Endothelial cell (in vitro differentiated cells): ENCODE measurements at regions not wholly inside any gene's neighbourhood (a gene's known extent, or its start where the extent isn't known, plus 50 kb on each side); places are given as distances from the start of the nearest gene placed in this dataset.
"Not testable (repeated sequence)": the region's sequence is repeated elsewhere in the genome, so short reads cannot be mapped to it uniquely, and the experiment has no call there.

Experiments
- DNase-seq: peaks from one replicate; pipeline ENCODE4 v3.0.0; 2021; ENCODE audit warnings: low spot score
- H3K27ac Mint-ChIP-seq: one replicate; pipeline ENCODE4 v1.8.0; 2021; ENCODE audit warnings: mixed read lengths, inconsistent platforms; ENCODE audit not compliant: unreplicated experiment
- H3K27me3 Mint-ChIP-seq: one replicate; pipeline ENCODE4 v1.8.0; 2021; ENCODE audit warnings: mild to moderate bottlenecking, moderate library complexity, mixed read lengths, inconsistent platforms; ENCODE audit not compliant: unreplicated experiment
- H3K36me3 Mint-ChIP-seq: one replicate; pipeline ENCODE4 v1.8.0; 2021; ENCODE audit warnings: mild to moderate bottlenecking, low read depth, mixed read lengths, inconsistent platforms; ENCODE audit not compliant: unreplicated experiment
- H3K4me1 Mint-ChIP-seq: one replicate; pipeline ENCODE4 v1.8.0; 2021; ENCODE audit warnings: mild to moderate bottlenecking, mixed read lengths, inconsistent platforms; ENCODE audit not compliant: unreplicated experiment
- H3K4me3 Mint-ChIP-seq: one replicate; pipeline ENCODE4 v1.8.0; 2021; ENCODE audit warnings: mild to moderate bottlenecking, mixed read lengths, inconsistent platforms; ENCODE audit not compliant: unreplicated experiment
- H3K9me3 Mint-ChIP-seq: one replicate; pipeline ENCODE4 v1.8.0; 2021; ENCODE audit warnings: mixed read lengths, inconsistent platforms; ENCODE audit not compliant: unreplicated experiment
- TF ChIP-seq, protein P1 (sequence below): fragments of 200-600 bp; sonication (generic); IDR thresholded peaks from one replicate; pipeline ENCODE4 v1.5.0; 2021; ENCODE audit warnings: antibody characterized with exemption; ENCODE audit not compliant: unreplicated experiment

DNA sequence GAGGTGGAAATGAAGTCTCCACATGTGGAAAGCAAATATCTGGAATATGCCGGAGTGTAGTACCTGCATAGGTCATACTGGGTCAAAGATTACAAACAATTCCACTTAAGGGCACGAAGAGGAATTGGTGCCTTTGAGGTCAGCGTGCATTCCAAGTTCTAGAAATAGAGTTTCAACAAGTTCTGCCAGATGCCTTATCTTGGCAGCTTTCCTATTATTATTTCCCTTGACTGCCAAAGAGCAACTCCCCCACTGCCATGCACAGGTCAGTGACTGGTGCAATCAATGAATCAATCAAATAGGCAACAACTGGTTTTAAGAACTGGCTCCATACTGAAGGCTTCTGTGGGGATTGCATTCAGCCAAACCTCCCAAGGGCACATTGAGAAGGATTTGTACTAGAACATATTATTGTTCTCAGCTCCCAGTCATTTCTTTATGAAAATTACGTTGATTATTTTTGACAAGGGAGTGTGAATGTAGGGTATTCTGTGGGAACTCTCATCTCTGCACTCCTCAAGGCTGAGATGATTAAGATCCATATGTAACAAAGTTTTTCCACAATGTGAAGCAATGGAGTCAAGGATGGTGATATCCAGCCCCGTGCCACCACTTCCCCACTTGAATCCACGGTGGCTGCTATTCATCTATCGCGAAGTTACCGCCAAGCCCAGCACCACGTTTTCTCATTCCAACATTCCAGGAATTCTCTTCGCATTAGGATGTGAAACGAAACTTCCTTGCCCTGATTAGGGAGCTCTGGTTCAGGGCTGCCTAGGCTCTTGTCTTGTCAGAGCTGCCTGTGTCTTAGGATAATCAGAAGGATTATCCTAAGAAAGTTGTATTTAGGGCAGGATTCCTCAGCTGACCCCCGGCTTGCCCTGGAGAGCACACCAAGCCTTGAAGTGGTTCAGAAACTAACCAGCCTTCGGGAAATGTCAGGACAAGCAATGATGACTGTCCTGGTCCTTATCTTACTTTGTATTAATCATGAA is 115.1 kb upstream of the PCED1B start:
- Mint-ChIP-seq H3K4me1 (no peaks in the 10 kb centered on the region), H3K27ac (no peak overlapping the region), H3K27me3 (peaks cover 4% of the 10 kb centered on the region), H3K36me3 (no peaks in the 10 kb centered on the region), H3K9me3 (no peaks in the 10 kb centered on the region), H3K4me3 (no peak overlapping the region)
- TF ChIP-seq, protein P1, sequence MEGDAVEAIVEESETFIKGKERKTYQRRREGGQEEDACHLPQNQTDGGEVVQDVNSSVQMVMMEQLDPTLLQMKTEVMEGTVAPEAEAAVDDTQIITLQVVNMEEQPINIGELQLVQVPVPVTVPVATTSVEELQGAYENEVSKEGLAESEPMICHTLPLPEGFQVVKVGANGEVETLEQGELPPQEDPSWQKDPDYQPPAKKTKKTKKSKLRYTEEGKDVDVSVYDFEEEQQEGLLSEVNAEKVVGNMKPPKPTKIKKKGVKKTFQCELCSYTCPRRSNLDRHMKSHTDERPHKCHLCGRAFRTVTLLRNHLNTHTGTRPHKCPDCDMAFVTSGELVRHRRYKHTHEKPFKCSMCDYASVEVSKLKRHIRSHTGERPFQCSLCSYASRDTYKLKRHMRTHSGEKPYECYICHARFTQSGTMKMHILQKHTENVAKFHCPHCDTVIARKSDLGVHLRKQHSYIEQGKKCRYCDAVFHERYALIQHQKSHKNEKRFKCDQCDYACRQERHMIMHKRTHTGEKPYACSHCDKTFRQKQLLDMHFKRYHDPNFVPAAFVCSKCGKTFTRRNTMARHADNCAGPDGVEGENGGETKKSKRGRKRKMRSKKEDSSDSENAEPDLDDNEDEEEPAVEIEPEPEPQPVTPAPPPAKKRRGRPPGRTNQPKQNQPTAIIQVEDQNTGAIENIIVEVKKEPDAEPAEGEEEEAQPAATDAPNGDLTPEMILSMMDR: no peak
- DNase-seq: no peak

DNA sequence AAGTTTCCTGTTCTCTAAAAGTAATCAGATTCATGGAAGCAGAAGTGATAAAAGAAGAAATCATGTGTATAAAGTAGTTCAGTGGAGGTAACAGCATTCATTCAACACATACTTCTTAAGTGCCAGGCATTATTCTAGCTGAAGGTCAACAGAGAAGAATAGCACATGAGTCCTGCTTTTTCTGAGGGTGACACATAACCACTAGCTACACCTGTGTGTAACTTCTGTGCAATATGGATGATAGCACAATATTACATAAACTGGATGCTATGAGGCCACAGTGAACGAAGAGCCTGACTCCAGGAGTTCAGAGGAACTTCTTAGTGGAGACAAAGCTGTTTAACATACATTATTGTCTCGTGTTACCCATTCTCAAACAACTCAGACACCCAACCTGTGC is 114.3 kb upstream of the PCED1B start:
- DNase-seq: no peak
- Mint-ChIP-seq H3K27me3 (peaks cover 4% of the 10 kb centered on the region), H3K4me1 (no peaks in the 10 kb centered on the region), H3K9me3 (no peaks in the 10 kb centered on the region), H3K4me3 (no peak overlapping the region), H3K27ac (no peak overlapping the region), H3K36me3 (no peaks in the 10 kb centered on the region)
- TF ChIP-seq, protein P1: no peak

DNA sequence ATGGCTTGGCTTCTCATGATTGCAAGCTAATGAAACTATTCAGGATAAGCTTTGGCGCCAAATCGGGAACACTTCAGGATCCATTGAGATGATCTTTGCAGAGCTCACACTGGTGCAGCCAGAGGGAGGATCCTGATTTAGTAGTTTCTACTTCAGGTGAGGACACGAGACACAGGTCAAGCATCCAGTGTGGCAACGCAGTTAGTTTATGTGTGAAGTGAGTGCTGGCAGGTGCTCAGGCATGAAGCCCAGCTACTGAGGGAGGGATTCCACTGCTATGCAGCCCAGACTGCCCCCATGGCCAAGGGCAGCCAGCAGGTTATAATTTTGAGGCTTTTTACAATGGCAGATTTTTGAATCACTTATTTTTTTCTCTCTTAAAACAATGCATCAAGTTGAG is 113.5 kb upstream of the PCED1B start:
- DNase-seq: no peak
- no peaks in the 10 kb centered on the region for H3K36me3 Mint-ChIP-seq
- H3K4me1 Mint-ChIP-seq: no peaks in the 10 kb centered on the region
- no peak overlapping the region for H3K4me3 Mint-ChIP-seq
- no peak overlapping the region for H3K27ac Mint-ChIP-seq
- TF ChIP-seq, protein P1: no peak
- H3K9me3 Mint-ChIP-seq: no peaks in the 10 kb centered on the region
- H3K27me3 Mint-ChIP-seq: peaks cover 4% of the 10 kb centered on the region

DNA sequence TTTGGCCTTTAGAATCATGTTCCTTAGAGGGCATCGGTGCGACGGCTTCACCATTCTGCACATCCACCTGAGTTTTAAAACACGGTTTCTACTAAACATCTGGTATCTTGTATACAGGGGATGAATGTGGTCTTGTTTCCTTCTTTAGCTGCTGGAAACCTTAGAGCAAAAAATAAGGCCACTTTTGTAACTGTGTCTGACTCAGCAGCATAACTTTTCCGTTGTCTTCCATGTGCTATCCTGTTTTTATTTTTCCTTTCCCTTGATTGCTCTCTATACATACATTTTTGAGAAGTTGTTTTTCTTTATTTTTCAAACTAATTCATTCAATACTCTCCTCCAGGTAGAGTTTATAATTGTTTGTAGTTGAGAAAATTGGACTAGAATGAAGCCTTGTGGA is 108.8 kb upstream of the PCED1B start:
- TF ChIP-seq, protein P1: no peak
- Mint-ChIP-seq H3K27me3 (peaks cover 1% of the 10 kb centered on the region), H3K4me1 (peaks cover 1% of the 10 kb centered on the region), H3K4me3 (no peak overlapping the region), H3K27ac (no peak overlapping the region), H3K9me3 (no peaks in the 10 kb centered on the region), H3K36me3 (no peaks in the 10 kb centered on the region)
- DNase-seq: no peak

DNA sequence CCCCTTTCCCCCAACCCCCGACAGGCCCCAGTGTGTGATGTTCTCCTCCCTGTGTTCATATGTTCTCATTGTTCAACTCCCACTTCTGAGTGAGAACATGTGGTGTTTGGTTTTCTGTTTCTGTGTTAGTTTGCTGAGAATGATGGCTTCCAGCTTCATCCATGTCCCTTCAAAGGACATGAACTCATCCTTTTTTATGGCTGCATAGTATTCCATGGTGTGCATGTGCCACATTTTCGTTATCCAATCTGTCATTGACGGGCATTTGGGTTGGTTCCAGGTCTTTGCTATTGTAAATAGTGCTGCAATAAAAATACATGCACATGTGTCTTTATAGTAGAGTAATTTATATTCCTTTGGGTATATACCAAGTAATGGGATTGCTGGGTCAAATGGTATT is 105.5 kb upstream of the PCED1B start:
- H3K27me3 Mint-ChIP-seq, H3K4me3 Mint-ChIP-seq, H3K27ac Mint-ChIP-seq, H3K36me3 Mint-ChIP-seq, H3K9me3 Mint-ChIP-seq, H3K4me1 Mint-ChIP-seq, DNase-seq: not testable (repeated sequence)
